Adrenal gland (tissue), 9 donors: ENCODE measurements at regions not wholly inside any gene's neighbourhood (a gene's known extent, or its start where the extent isn't known, plus 50 kb on each side); places are given as distances from the start of the nearest gene placed in this dataset.

Source experiments
- DNase-seq, 7 donors: peaks; one replicate each; pipeline ENCODE4 v3.0.0-alpha.2; 2019 to 2020
- H3K27ac ChIP-seq, 5 donors: fragments of 200-600 bp; sonication (generic) in 4 of 5; 1 replicate in 3 of 5; 2 replicates in 2 of 5; pipeline versions ENCODE4 v1.5.1 to v1.8.0; 2016 to 2020; ENCODE audit warnings: mild to moderate bottlenecking in 1 of 5
- H3K27me3 ChIP-seq: fragments of 200-600 bp; 2 replicates; pipeline ENCODE4 v1.8.0; 2021
- H3K36me3 ChIP-seq, 2 donors: fragments of 200-600 bp; replicated peaks in 1 of 2; 1 replicate in 1 of 2; 2 replicates in 1 of 2; pipeline versions ENCODE4 v1.5.1 to v1.8.0; 2018 to 2022
- H3K4me1 ChIP-seq, 2 donors: fragments of 200-600 bp; replicated peaks in 1 of 2; 1 replicate in 1 of 2; 2 replicates in 1 of 2; pipeline versions ENCODE4 v1.5.1 to v1.8.0; 2018 to 2021
- H3K4me3 ChIP-seq, 4 donors: fragments of 200-600 bp; sonication (generic) in 3 of 4; one replicate each; pipeline ENCODE4 v1.5.1; 2016 to 2018
- H3K9me3 ChIP-seq, 3 donors: fragments of 200-600 bp; sonication (generic) in 1 of 3; replicated peaks in 1 of 3; 1 replicate in 2 of 3; 2 replicates in 1 of 3; pipeline versions ENCODE4 v1.5.1 to v1.8.0; 2016 to 2021
- POLR2A ChIP-seq, 2 donors: fragments of 450-650 bp; IDR thresholded peaks; one replicate each; pipeline ENCODE4 v1.6.1; 2017; ENCODE audit warnings: antibody characterized with exemption in 2 of 2, mild to moderate bottlenecking in 2 of 2, moderate library complexity in 1 of 2
- WGBS, 4 donors: extraction: QIAGEN DNeasy Blood & Tissue Kit in 2 of 4; methylation state at CpG; one replicate each; pipeline versions ENCODE4 v1.1.5 to v1.1.7; 2013 to 2017; 5-methylcytosine and 5-hydroxymethylcytosine counted together
- intact Hi-C, 2 donors: fragments of 100-400 bp; cut with DNase I; formaldehyde crosslinking; loops; one replicate each; pipeline versions ENCODE4 v1.14.1 to v1.15.0; 2022 to 2023
- TF ChIP-seq, protein P1 (sequence below), 6 experiments: fragments of 450-650 bp in 4 of 6; fragments of 200-600 bp in 2 of 6; sonication (generic) in 1 of 6; IDR thresholded peaks; 1 replicate in 5 of 6; 2 replicates in 1 of 6; pipeline versions ENCODE4 v1.5.1 to v1.8.0; 2016 to 2021; ENCODE audit warnings: antibody characterized with exemption in 6 of 6, mild to moderate bottlenecking in 2 of 6, moderate library complexity in 1 of 6
- donor health status: healthy with polysubstance abuse.
- donor health status: Bipolar disorder and iron deficiency.
- donor health status: DM: yes; HTN: yes; CAD: no.
- donor health status: DM: no; HTN: no; CAD: no.
- donor health status: DM: no; HTN: no; CAD: no.

DNA sequence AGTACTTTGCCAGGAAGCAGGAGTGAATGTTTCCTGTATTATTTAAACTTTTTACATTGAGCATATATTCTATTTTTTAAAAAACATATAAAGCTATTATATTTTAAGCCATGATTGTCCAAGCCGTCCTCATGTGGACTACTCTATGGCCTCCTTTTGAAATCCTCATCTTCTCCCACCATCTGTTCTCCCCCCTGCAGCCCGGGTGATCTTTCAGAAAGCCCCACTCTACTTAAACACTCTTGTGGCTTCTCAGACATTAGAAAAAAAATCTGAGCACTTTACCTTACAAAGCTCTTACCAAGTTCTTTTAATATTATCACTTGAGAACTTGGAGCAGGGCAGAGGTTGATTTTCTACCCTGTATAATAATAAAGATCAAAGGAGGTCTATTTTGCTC, 95.4 kb downstream of the CAVIN4 start:
- H3K27ac ChIP-seq: no peak overlapping the region
- intact Hi-C loops: no loop called here
- H3K9me3 ChIP-seq: no peaks in the 10 kb centered on the region
- TF ChIP-seq, protein P1, sequence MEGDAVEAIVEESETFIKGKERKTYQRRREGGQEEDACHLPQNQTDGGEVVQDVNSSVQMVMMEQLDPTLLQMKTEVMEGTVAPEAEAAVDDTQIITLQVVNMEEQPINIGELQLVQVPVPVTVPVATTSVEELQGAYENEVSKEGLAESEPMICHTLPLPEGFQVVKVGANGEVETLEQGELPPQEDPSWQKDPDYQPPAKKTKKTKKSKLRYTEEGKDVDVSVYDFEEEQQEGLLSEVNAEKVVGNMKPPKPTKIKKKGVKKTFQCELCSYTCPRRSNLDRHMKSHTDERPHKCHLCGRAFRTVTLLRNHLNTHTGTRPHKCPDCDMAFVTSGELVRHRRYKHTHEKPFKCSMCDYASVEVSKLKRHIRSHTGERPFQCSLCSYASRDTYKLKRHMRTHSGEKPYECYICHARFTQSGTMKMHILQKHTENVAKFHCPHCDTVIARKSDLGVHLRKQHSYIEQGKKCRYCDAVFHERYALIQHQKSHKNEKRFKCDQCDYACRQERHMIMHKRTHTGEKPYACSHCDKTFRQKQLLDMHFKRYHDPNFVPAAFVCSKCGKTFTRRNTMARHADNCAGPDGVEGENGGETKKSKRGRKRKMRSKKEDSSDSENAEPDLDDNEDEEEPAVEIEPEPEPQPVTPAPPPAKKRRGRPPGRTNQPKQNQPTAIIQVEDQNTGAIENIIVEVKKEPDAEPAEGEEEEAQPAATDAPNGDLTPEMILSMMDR (IDR thresholded peaks at IDR 0.05): no peak
- no peak for TF ChIP-seq POLR2A (IDR thresholded peaks at IDR 0.05)
- DNase-seq: no peak
- no peaks in the 10 kb centered on the region for H3K4me1 ChIP-seq
- no peak overlapping the region for H3K4me3 ChIP-seq
- WGBS, 4 donors: 64 to 74% (median 71%) methylated on average over 2 of the region's 2 CpGs
- H3K36me3 ChIP-seq: no peaks in the 10 kb centered on the region
- no peaks in the 10 kb centered on the region for H3K27me3 ChIP-seq

DNA sequence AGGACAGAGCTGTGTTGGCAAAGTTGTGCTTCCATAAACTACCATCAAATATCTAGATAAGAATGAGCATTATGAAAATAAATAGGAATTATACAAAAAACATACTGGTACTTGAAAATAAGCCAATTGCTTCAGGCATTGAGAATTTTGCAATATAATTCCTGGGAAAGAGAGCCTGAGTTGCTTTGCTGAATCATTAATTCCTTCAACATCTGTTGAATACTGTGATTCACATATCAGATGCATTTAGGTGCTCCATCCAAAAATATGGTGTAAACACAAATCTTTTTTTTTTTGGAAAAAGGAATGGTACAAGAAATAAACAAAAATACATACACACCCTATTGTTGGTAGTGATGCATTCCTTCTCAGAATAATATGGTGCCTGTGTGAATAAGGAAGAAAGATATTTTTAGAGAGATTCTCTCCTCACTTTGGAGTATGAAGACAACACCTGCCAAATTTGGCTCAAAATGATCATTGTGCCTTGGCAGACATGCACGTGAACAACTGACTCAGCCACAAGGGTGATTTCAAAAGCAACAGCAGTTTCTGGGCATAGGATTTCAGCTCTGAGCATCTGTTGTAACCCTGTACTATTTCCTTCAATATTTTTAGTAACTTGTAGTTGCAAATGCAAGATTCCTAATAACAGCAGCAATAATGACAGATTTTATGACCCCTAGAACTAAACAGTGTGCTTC, 96.7 kb downstream of the CAVIN4 start:
- H3K36me3 ChIP-seq: no peaks in the 10 kb centered on the region
- WGBS, 4 donors: 25 to 52% (median 41%) methylated on average over 1 of the region's 1 CpG
- H3K27ac ChIP-seq: no peak overlapping the region
- H3K4me3 ChIP-seq: no peak overlapping the region
- intact Hi-C loops: no loop called here
- H3K4me1 ChIP-seq: no peaks in the 10 kb centered on the region
- no peaks in the 10 kb centered on the region for H3K9me3 ChIP-seq
- DNase-seq: no peak
- H3K27me3 ChIP-seq: no peaks in the 10 kb centered on the region
- TF ChIP-seq, protein P1 (IDR thresholded peaks at IDR 0.05): no peak
- TF ChIP-seq POLR2A (IDR thresholded peaks at IDR 0.05): no peak

DNA sequence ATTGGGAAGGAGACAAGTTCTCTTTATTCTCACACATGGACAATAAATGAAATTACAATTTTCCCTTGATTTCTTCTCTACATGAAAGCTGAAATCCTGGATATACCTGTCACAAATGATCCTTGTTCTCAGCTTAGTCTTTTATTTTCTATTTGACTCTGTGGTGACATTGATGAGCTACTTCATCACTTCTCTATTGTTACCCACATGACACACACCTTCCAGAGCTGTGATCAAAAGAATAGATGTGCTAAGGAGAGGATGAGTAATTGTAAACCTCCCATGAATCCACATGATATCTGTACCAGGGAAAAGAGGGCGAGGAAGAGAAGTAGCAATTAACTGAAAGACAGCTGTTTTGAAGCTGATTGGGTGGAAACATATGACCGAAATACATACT, 102.0 kb downstream of the CAVIN4 start:
- Histone ChIP-seq H3K4me1 (no peaks in the 10 kb centered on the region), H3K27me3 (peaks cover 9% of the 10 kb centered on the region), H3K36me3 (no peaks in the 10 kb centered on the region), H3K27ac (no peak overlapping the region), H3K9me3 (no peaks in the 10 kb centered on the region), H3K4me3 (no peak overlapping the region)
- 69 to 84% (median 78%) methylated on average over 2 of the region's 2 CpGs for WGBS, 4 donors
- no peak for DNase-seq
- no peak for TF ChIP-seq POLR2A (IDR thresholded peaks at IDR 0.05)
- TF ChIP-seq, protein P1 (IDR thresholded peaks at IDR 0.05): no peak
- intact Hi-C loops: no loop called here

DNA sequence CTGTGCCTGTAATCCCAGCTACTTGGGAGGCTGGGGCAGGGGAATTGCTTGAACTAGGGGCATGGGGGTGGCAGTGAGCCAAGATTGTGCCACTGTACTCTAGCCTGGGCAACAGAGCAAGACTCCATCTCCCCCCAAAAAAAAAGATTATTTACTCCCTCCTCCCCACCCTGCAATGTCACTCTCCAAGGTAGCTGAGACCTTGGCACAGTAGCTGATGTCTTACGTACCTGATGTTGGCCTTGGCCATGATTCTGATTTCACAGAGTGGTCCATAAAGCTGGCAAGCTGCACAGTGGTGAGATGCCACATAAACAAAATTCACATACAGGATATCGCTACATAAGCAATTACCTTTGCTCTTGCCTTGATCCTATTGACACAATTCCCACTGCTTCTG, 108.5 kb downstream of the CAVIN4 start:
- no peak overlapping the region for H3K27ac ChIP-seq
- no peaks in the 10 kb centered on the region for H3K4me1 ChIP-seq
- no peak for TF ChIP-seq POLR2A (IDR thresholded peaks at IDR 0.05)
- TF ChIP-seq, protein P1 (IDR thresholded peaks at IDR 0.05): no peak
- intact Hi-C loops: no loop called here
- no peak for DNase-seq
- H3K9me3 ChIP-seq: no peaks in the 10 kb centered on the region
- H3K4me3 ChIP-seq: no peak overlapping the region
- 55 to 68% (median 64%) methylated on average over 2 of the region's 2 CpGs for WGBS, 4 donors
- no peaks in the 10 kb centered on the region for H3K36me3 ChIP-seq
- H3K27me3 ChIP-seq: peaks cover under 1% of the 10 kb centered on the region
